HepG2 (cell line): ENCODE measurements at regions not wholly inside any gene's neighbourhood (a gene's known extent, or its start where the extent isn't known, plus 50 kb on each side); places are given as distances from the start of the nearest gene placed in this dataset.

Source experiments
- ATAC-seq: fragments of 200-7000 bp; cut with Tn5 transposase; 3 replicates; pipeline ENCODE4 v1.9.1; 2020; ENCODE audit warnings: mild to moderate bottlenecking, moderate library complexity
- BruUV-seq: library from RNA; stranded (reverse); fragments of 400-500 nt; replicated peaks from 2 replicates; lab custom pipeline; 2021; lab: Mats Ljungman, UMichigan
- CTCF ChIA-PET: fragments of 300-600 bp; formaldehyde crosslinking; extraction: SDS; loops from one replicate; lab custom pipeline; 2021; ENCODE audit warnings: low total read pairs, inconsistent platforms, low intra/inter-chr PET ratio; lab: Yijun Ruan, JAX
- POLR2A ChIA-PET: fragments of 350-600 bp; sonication (Branson Sonifier 250); formaldehyde crosslinking; loops from one replicate; lab custom pipeline; 2020; ENCODE audit warnings: antibody characterized with exemption, inconsistent platforms; lab: Yijun Ruan, JAX
- DNase-seq: peaks from one replicate; pipeline ENCODE4 v3.0.0-alpha.2; 2015; ENCODE audit warnings: low spot score
- FAIRE-seq: peaks from 3 replicates; lab custom pipeline; 2011; peaks lifted over from hg19 to GRCh38; lab: Jason Lieb, UNC
- H2AFZ ChIP-seq: one replicate; pipeline ENCODE4 v1.6.1; 2011; ENCODE audit warnings: low read length, inconsistent platforms
- H3K27ac ChIP-seq: fragments of 300-600 bp; 3 replicates; pipeline ENCODE4 v1.8.0; 2011; ENCODE audit warnings: mixed run types, mild to moderate bottlenecking, mixed read lengths, low read length, inconsistent platforms; ENCODE audit not compliant: insufficient read depth; ENCODE audit errors: extremely low read length
- H3K27me3 ChIP-seq, 2 experiments: fragments of 200-600 bp in 1 of 2; 2 replicates in 1 of 2; 3 replicates in 1 of 2; pipeline versions ENCODE4 v1.6.0 to v1.8.0; 2011; ENCODE audit warnings: low read length in 2 of 2, mild to moderate bottlenecking in 2 of 2, moderate library complexity in 2 of 2, inconsistent platforms in 1 of 2; ENCODE audit not compliant: insufficient read depth in 2 of 2, control insufficient read depth in 1 of 2
- H3K36me3 ChIP-seq, 2 experiments: fragments of 200-600 bp in 1 of 2; replicated peaks in 1 of 2; 2 replicates in 1 of 2; 3 replicates in 1 of 2; pipeline versions ENCODE4 v1.5.1 to v1.8.0; 2011; ENCODE audit warnings: low read length in 2 of 2, inconsistent platforms in 1 of 2; ENCODE audit not compliant: insufficient read depth in 2 of 2, control insufficient read depth in 1 of 2
- H3K4me1 ChIP-seq: 2 replicates; pipeline ENCODE4 v1.5.1; 2012; ENCODE audit warnings: low read length, inconsistent platforms; ENCODE audit not compliant: insufficient read depth
- H3K4me2 ChIP-seq: 2 replicates; pipeline ENCODE4 v1.6.0; 2011; ENCODE audit warnings: low read depth, low read length, inconsistent platforms
- H3K4me3 ChIP-seq, 3 experiments: fragments of 200-600 bp in 1 of 3; sonication (generic), shearing (Covaris generic) in 1 of 3; replicated peaks in 1 of 3; 2 replicates each; pipeline ENCODE4 v1.5.1; 2011 to 2016; ENCODE audit warnings: low read length in 3 of 3, inconsistent platforms in 2 of 3, low read depth in 2 of 3, mild to moderate bottlenecking in 2 of 3, control low read depth in 1 of 3, mixed read lengths in 1 of 3; ENCODE audit not compliant: insufficient read depth in 1 of 3
- H3K79me2 ChIP-seq: one replicate; pipeline ENCODE4 v1.6.1; 2011; ENCODE audit warnings: low read length, inconsistent platforms; ENCODE audit not compliant: insufficient read depth
- H3K9ac ChIP-seq: 2 replicates; pipeline ENCODE4 v1.6.0; 2011; ENCODE audit warnings: mild to moderate bottlenecking, low read depth, low read length, inconsistent platforms; ENCODE audit not compliant: insufficient read depth
- H3K9me3 ChIP-seq: 2 replicates; pipeline ENCODE4 v1.5.1; 2012; ENCODE audit warnings: mild to moderate bottlenecking, low read length
- H4K20me1 ChIP-seq: 2 replicates; pipeline ENCODE4 v1.6.0; 2011; ENCODE audit warnings: inconsistent platforms, mild to moderate bottlenecking, low read length, moderate library complexity; ENCODE audit not compliant: insufficient read depth
- ARNTL ChIP-seq: sonication (generic); formaldehyde crosslinking; IDR thresholded peaks from 2 replicates; pipeline ENCODE4 v1.4.0; 2020; ENCODE audit warnings: mild to moderate bottlenecking, missing genetic modification reagents
- ERF ChIP-seq: IDR thresholded peaks from 2 replicates; pipeline ENCODE4 v1.6.1; 2018; ENCODE audit warnings: missing biosample characterization, missing genetic modification reagents
- GMEB1 ChIP-seq: sonication (generic); formaldehyde crosslinking; IDR thresholded peaks from 2 replicates; pipeline ENCODE4 v1.5.1; 2020; ENCODE audit warnings: missing genetic modification reagents, mild to moderate bottlenecking, borderline replicate concordance
- HIC2 ChIP-seq: sonication (generic); formaldehyde crosslinking; IDR thresholded peaks from 2 replicates; pipeline ENCODE4 v1.9.0; 2022; ENCODE audit warnings: low read depth, missing genetic modification reagents
- NFYC ChIP-seq: IDR thresholded peaks from 2 replicates; pipeline ENCODE4 v1.6.1; 2016; ENCODE audit warnings: missing genetic modification reagents, missing compliant biosample characterization
- THAP7 ChIP-seq: sonication (generic); formaldehyde crosslinking; IDR thresholded peaks from 2 replicates; pipeline ENCODE4 v1.8.1; 2023; ENCODE audit warnings: mild to moderate bottlenecking, missing genetic modification reagents
- U2AF1 ChIP-seq: fragments of 200-400 bp; formaldehyde crosslinking; optimal IDR thresholded peaks from 2 replicates; pipeline ENCODE3; 2017; ENCODE audit warnings: mild to moderate bottlenecking, low read depth, low read length
- YY1 ChIP-seq: IDR thresholded peaks from 2 replicates; pipeline ENCODE4 v1.6.1; 2011; ENCODE audit warnings: low read length, low read depth, moderate library complexity, mild to moderate bottlenecking; ENCODE audit not compliant: insufficient read depth, insufficient replicate concordance
- ZC3H13 ChIP-seq: sonication (generic); formaldehyde crosslinking; IDR thresholded peaks from 2 replicates; pipeline ENCODE4 v1.8.1; 2023; ENCODE audit warnings: mild to moderate bottlenecking, missing genetic modification reagents, moderate library complexity
- ZFP91 ChIP-seq: sonication (generic); formaldehyde crosslinking; IDR thresholded peaks from 2 replicates; pipeline ENCODE4 v1.9.0; 2022; ENCODE audit warnings: missing genetic modification reagents, mild to moderate bottlenecking, borderline replicate concordance
- ZKSCAN1 ChIP-seq: fragments of 150-350 bp; IDR thresholded peaks from 2 replicates; pipeline ENCODE4 v1.6.1; 2014; ENCODE audit warnings: low read length
- ZMYM3 ChIP-seq: sonication (generic); formaldehyde crosslinking; IDR thresholded peaks from 2 replicates; pipeline ENCODE4 v1.5.1; 2020; ENCODE audit warnings: mild to moderate bottlenecking, missing genetic modification reagents
- ZNF354B ChIP-seq: sonication (generic); formaldehyde crosslinking; IDR thresholded peaks from 2 replicates; pipeline ENCODE4 v1.8.0; 2022; ENCODE audit warnings: mild to moderate bottlenecking, missing genetic modification reagents
- ZNF530 ChIP-seq: sonication (generic); formaldehyde crosslinking; IDR thresholded peaks from 2 replicates; pipeline ENCODE4 v1.5.0; 2020; ENCODE audit warnings: low read depth, mild to moderate bottlenecking, missing genetic modification reagents
- ZNF570 ChIP-seq: sonication (generic); formaldehyde crosslinking; IDR thresholded peaks from 2 replicates; pipeline ENCODE4 v1.4.0; 2020; ENCODE audit warnings: mild to moderate bottlenecking, missing genetic modification reagents, borderline replicate concordance
- ZNF766 ChIP-seq: sonication (generic); formaldehyde crosslinking; IDR thresholded peaks from 2 replicates; pipeline ENCODE4 v1.5.0; 2020; ENCODE audit warnings: missing genetic modification reagents, borderline replicate concordance
- WGBS: methylation state at CpG from one replicate; pipeline ENCODE4 v1.1.6; 2017; ENCODE audit warnings: low lambda C conversion rate; 5-methylcytosine and 5-hydroxymethylcytosine counted together
- in situ Hi-C: cut with HindIII; loops from 2 replicates; pipeline ENCODE4 v1.10.0; 2017; ENCODE audit warnings: low pct_unique_long_range_greater_than_20kb; ENCODE audit not compliant: extremely low pct_ligation_motif_present
- intact Hi-C: fragments of 100-400 bp; cut with micrococcal nuclease; formaldehyde crosslinking; loops from one replicate; pipeline ENCODE4 v1.10.0; 2022; ENCODE audit not compliant: unreplicated experiment
- TF ChIP-seq, protein P1 (sequence below): IDR thresholded peaks from 2 replicates; pipeline ENCODE4 v1.6.1; 2016; ENCODE audit warnings: low read depth, control low read depth

DNA sequence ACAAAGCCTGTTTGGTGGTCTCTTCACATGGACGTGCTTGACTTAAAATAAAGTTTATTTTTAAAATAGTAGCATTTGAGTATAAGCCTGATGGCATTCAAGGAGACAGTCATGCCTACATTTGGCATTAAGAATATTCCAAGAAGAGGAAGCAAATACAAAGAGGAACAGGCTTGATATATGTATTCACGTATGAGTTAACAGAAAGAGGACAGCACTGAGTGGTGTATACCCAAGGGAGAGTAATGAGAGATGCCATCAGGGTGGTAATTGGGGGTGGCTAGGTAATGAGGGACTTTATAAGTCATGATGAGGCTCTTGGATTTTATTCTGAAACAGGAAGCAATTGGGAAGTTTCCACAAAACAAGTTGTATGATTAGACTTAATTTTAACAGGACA is 363.3 kb downstream of the SEMA3D start (continued):
- no peak for TF ChIP-seq ZFP91
- TF ChIP-seq ZNF530 (CRISPR knock-in tag): no peak

GRCh38 chr7:84822941-84823510 is 363.8 kb downstream of the SEMA3D start:
- intact Hi-C loops (no loop called here), in situ Hi-C loops (no loop called here)
- ChIA-PET CTCF (no interaction called here), POLR2A (no interaction called here)
- Histone ChIP-seq H3K27me3 (no peaks in the 10 kb centered on the region), H3K9ac (no peak overlapping the region), H3K4me2 (no peak overlapping the region), H3K4me1 (no peaks in the 10 kb centered on the region), H2AFZ (no peak overlapping the region), H3K27ac (no peak overlapping the region), H4K20me1 (no peaks in the 10 kb centered on the region), H3K79me2 (no peaks in the 10 kb centered on the region), H3K9me3 (no peaks in the 10 kb centered on the region), H3K4me3 (no peak overlapping the region), H3K36me3 (no peaks in the 10 kb centered on the region)
- ATAC-seq (no peak), FAIRE-seq (no peak), DNase-seq (no peak)
- no TSS peak for BruUV-seq
- WGBS: 7% methylated on average over 6 of the region's 6 CpGs
- TF ChIP-seq ZNF570: no peak
- TF ChIP-seq HIC2 (CRISPR knock-in tag): no peak
- TF ChIP-seq U2AF1: no peak
- TF ChIP-seq ARNTL (CRISPR knock-in tag): no peak
- TF ChIP-seq THAP7 (CRISPR knock-in tag): no peak
- TF ChIP-seq, protein P1, sequence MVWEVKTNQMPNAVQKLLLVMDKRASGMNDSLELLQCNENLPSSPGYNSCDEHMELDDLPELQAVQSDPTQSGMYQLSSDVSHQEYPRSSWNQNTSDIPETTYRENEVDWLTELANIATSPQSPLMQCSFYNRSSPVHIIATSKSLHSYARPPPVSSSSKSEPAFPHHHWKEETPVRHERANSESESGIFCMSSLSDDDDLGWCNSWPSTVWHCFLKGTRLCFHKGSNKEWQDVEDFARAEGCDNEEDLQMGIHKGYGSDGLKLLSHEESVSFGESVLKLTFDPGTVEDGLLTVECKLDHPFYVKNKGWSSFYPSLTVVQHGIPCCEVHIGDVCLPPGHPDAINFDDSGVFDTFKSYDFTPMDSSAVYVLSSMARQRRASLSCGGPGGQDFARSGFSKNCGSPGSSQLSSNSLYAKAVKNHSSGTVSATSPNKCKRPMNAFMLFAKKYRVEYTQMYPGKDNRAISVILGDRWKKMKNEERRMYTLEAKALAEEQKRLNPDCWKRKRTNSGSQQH: no peak
- no peak for TF ChIP-seq NFYC (CRISPR knock-in tag)
- TF ChIP-seq ZMYM3: no peak
- no peak for TF ChIP-seq YY1
- no peak for TF ChIP-seq ZNF354B (CRISPR knock-in tag)
- no peak for TF ChIP-seq ZKSCAN1
- no peak for TF ChIP-seq ERF (CRISPR knock-in tag)
- TF ChIP-seq ZNF766: no peak
- no peak for TF ChIP-seq GMEB1
- no peak for TF ChIP-seq ZC3H13 (CRISPR knock-in tag)
